GM21423 (cell line): ENCODE measurements at regions not wholly inside any gene's neighbourhood (a gene's known extent, or its start where the extent isn't known, plus 50 kb on each side); places are given as distances from the start of the nearest gene placed in this dataset.

Experiments used
- ATAC-seq: cut with Tn5 transposase; IDR thresholded peaks from one replicate; pipeline ENCODE4 v1.9.1; 2021; ENCODE audit warnings: mild to moderate bottlenecking, moderate library complexity; ENCODE audit not compliant: unreplicated experiment

GRCh38 chr5:74360535-74361210 is 279.9 kb downstream of the ENC1 start:
- no peak for ATAC-seq

- no peak for ATAC-seq
Observed at GRCh38 chr5:74357827-74358226, 282.7 kb downstream of the ENC1 start.

GRCh38 chr5:74356009-74356695 is 284.4 kb downstream of the ENC1 start:
- ATAC-seq, result no peak

- ATAC-seq, result no peak
Observed at GRCh38 chr5:74355041-74355824, 285.3 kb downstream of the ENC1 start.

- no peak for ATAC-seq
Observed at GRCh38 chr5:74352256-74352655, 288.3 kb downstream of the ENC1 start.

- no peak for ATAC-seq
Observed at GRCh38 chr5:74342948-74343682, 297.4 kb downstream of the ENC1 start.

GRCh38 chr5:74342182-74342581 is 298.3 kb downstream of the ENC1 start:
- no peak for ATAC-seq

- no peak for ATAC-seq
Observed at GRCh38 chr5:74341221-74341620, 299.3 kb downstream of the ENC1 start.

- no peak for ATAC-seq
Observed at GRCh38 chr5:74340476-74340875, 300.1 kb downstream of the ENC1 start.

- no peak for ATAC-seq
Observed at GRCh38 chr5:74337984-74338310, 302.6 kb downstream of the ENC1 start.

- ATAC-seq, result no peak
Observed at GRCh38 chr5:74337254-74337983, 303.1 kb downstream of the ENC1 start.

GRCh38 chr5:74336297-74336696 is 304.2 kb downstream of the ENC1 start:
- no peak for ATAC-seq

GRCh38 chr5:74334762-74335384 is 305.7 kb downstream of the ENC1 start:
- ATAC-seq, result no peak

- no peak for ATAC-seq
Observed at GRCh38 chr5:74334062-74334761, 306.3 kb downstream of the ENC1 start.

- ATAC-seq, result no peak
Observed at GRCh38 chr5:74333430-74333829, 307.1 kb downstream of the ENC1 start.

- no peak for ATAC-seq
Observed at GRCh38 chr5:74332682-74333081, 307.8 kb downstream of the ENC1 start.

GRCh38 chr5:74332006-74332405 is 308.5 kb downstream of the ENC1 start:
- no peak for ATAC-seq

GRCh38 chr5:74328221-74328630 is 312.3 kb downstream of the ENC1 start:
- ATAC-seq, result no peak

GRCh38 chr5:74327339-74327685 is 313.2 kb downstream of the ENC1 start:
- ATAC-seq, result no peak
